Cardiac fibroblast (primary cell): ENCODE measurements at regions not wholly inside any gene's neighbourhood (a gene's known extent, or its start where the extent isn't known, plus 50 kb on each side); places are given as distances from the start of the nearest gene placed in this dataset.

Experiments used
- DNase-seq, 2 donors: peaks; one replicate each; pipeline versions ENCODE4 v3.0.0 to v3.0.0-alpha.2; 2010; ENCODE audit warnings: low read depth in 2 of 2
- H3K4me3 ChIP-seq, 2 donors: replicated peaks in 1 of 2; 1 replicate in 1 of 2; 2 replicates in 1 of 2; pipeline ENCODE4 v1.5.1; 2011; ENCODE audit warnings: low read depth in 2 of 2, low read length in 2 of 2, mild to moderate bottlenecking in 2 of 2, moderate library complexity in 1 of 2
- TF ChIP-seq, protein P1 (sequence below): IDR thresholded peaks from one replicate; pipeline ENCODE4 v1.5.1; 2011; ENCODE audit warnings: low read depth, mild to moderate bottlenecking, low read length, inconsistent platforms

DNA sequence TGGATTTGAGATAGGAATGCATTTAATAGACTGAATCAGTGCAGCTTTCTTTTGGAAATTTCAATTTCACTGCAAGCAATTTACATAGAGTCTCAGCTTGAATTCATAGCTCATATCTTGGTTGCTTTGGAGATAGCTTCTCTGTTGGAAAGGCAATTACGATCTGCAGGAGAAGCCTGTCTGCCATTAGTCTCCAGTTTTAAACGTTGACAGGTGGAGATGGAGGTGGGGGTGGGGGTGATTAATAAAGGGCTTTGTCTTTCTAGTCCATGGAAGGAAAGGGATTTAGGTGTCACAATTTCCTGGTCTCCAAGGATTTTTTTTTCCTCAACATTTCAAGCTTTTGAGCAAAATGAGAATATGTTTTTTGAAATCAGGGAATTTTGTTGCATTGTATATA, 184.7 kb downstream of the CARTPT start:
- H3K4me3 ChIP-seq: no peak overlapping the region
- TF ChIP-seq, protein P1, sequence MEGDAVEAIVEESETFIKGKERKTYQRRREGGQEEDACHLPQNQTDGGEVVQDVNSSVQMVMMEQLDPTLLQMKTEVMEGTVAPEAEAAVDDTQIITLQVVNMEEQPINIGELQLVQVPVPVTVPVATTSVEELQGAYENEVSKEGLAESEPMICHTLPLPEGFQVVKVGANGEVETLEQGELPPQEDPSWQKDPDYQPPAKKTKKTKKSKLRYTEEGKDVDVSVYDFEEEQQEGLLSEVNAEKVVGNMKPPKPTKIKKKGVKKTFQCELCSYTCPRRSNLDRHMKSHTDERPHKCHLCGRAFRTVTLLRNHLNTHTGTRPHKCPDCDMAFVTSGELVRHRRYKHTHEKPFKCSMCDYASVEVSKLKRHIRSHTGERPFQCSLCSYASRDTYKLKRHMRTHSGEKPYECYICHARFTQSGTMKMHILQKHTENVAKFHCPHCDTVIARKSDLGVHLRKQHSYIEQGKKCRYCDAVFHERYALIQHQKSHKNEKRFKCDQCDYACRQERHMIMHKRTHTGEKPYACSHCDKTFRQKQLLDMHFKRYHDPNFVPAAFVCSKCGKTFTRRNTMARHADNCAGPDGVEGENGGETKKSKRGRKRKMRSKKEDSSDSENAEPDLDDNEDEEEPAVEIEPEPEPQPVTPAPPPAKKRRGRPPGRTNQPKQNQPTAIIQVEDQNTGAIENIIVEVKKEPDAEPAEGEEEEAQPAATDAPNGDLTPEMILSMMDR: no peak
- no peak for DNase-seq

DNA sequence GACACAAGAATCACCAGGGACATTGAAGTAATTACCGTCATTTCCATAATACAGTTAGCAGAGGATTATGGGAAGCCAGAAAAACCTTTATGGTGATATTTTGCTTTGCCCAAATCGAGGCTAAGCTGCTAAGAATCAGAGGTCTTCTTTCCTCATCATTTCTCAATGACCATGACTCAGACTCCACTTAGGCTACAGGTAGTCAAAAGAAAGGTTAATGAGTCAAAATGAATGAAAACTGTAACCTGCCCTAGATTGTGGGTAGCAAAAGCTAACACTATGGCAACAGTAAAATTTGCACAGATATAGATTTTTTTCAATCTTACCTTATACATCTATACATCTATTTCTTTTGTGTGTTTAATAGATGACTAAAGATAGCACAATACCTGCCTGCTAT, 185.8 kb downstream of the CARTPT start:
- no peak for DNase-seq
- no peak overlapping the region for H3K4me3 ChIP-seq
- TF ChIP-seq, protein P1: no peak

DNA sequence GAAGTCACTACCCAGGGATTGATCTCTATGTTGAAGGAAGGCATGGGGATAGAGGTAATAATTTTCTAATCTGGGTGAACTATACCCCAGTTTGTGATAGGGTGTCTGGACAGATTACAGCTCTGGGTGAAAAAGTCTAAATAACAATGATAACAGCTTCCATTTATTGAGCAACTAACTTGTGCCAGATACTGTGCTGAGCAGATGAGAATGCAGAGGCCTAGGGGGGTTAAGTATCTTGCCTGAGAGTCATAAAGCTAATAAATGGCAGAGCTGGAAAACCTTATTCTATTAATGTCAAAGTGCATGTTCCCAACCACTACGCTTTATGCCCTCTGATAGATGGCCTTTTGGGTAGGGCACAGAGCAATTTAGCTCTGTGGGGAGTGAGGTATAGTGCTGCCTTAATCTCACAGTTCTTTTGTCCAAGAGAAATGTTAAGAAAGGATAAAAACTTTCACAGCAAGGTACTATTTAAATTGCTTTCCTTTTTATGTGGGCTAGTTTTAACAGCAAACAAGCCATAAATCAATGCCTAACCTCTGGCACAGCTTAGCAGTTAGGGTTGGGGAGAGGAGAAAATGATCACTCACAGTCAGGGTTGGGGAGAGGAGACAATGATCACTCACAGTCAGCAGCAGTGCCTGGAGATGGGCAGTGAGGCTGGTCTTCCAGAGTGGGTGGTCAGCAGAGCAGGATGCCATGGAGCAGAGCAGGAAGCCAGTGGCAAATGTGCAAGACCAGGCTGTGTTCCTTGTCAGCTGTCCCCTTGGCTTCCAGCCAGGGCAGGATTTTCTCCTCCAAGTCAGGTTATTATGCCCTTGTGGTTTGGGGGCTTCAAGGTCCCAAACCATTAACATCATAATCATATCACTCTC, 187.0 kb downstream of the CARTPT start:
- H3K4me3 ChIP-seq: no peak overlapping the region
- TF ChIP-seq, protein P1: no peak
- no peak for DNase-seq

DNA sequence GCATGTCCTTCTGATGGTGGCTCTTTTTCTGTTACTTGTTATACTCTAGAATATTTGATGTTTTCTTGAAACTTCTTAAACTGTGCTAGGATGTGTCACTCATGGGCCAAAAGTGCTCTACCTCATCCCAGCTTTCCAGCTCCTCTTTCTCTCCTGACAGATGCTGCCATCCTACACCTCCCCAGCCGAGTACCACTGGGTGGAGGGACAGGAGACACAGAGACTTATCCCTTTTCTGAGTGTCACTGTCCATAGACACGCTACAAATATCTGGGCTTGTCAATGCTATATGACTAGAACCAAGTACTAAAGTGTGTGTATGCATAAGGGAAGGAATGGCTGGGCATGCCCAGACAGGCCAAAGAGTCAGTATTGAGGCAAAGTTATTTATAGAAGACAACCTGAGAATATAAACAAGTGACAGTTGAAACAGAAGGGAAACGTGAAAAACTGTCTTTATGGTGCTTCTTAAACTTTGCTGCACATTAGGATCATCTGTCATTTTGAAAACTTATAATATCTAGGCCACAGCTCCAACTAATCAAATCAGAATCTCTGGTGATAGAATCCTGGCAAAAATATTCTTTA, 188.0 kb downstream of the CARTPT start:
- TF ChIP-seq, protein P1: no peak
- DNase-seq: no peak
- no peak overlapping the region for H3K4me3 ChIP-seq

DNA sequence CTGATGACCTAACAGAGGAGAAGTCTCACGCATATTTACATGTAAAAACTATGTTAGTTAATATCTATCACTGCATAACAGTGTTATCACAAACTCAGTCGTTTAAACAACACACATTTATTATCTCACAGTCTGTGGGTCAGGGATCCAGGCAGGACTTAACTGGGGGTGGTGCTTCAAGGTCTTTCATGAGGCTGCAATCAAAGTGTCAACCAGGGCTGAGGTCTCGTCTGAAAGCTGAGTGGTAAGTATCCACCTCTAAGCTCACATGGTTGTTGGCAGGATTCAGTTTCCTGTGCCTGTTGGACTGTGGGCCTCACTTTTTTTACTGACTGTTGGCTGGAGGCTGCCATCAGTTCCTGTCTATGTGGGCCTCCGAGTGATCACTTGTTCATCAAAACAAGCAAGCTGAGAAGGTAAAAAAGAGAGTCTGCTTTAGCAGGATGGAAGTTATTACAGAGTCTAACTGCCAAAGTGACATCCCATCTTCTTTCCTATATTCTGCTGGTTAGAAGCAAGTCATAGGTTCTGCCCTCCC, 188.6 kb downstream of the CARTPT start:
- H3K4me3 ChIP-seq: no peak overlapping the region
- TF ChIP-seq, protein P1: no peak
- DNase-seq: no peak

DNA sequence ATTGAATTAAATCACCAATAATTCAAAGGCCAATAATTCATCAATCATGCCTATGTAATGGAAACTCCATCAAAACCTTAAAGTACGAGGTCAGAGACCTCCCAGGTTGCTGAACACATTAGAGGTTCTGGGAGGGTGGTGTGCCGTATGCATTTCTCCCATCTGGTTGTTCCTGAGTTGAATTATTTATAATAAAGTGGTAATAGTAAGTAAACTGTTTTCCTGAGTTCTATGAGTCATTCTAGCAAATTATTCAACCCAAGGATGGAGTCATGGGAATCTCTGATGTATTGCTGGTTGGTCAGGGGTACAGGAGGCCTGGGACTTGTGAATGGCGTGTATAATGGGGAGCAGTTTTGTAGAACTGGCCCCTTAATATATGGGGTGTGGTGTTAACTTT, 191.7 kb downstream of the CARTPT start:
- no peak overlapping the region for H3K4me3 ChIP-seq
- TF ChIP-seq, protein P1: no peak
- no peak for DNase-seq
